Naive B cell (primary cell): ENCODE measurements at regions not wholly inside any gene's neighbourhood (a gene's known extent, or its start where the extent isn't known, plus 50 kb on each side); places are given as distances from the start of the nearest gene placed in this dataset.
"Not testable (repeated sequence)": the region's sequence is repeated elsewhere in the genome, so short reads cannot be mapped to it uniquely, and the experiment has no call there.

Experiments
- ATAC-seq, 2 donors: fragments of 150-1000 bp; cut with Tn5 transposase; 2 replicates each; pipeline ENCODE4 v1.10.0; 2021; ENCODE audit warnings: low read depth in 2 of 2, mild to moderate bottlenecking in 2 of 2, moderate library complexity in 2 of 2
- DNase-seq: peaks from one replicate; pipeline ENCODE4 v3.0.0; 2022
- H3K27ac Mint-ChIP-seq, 6 donors: one replicate each; pipeline ENCODE4 v1.8.0; 2020 to 2022; ENCODE audit warnings: mild to moderate bottlenecking in 6 of 6, mixed read lengths in 6 of 6, moderate library complexity in 5 of 6, inconsistent platforms in 2 of 6
- H3K27me3 Mint-ChIP-seq, 3 donors: one replicate each; pipeline ENCODE4 v1.8.0; 2021 to 2022; ENCODE audit warnings: mixed read lengths in 3 of 3, mild to moderate bottlenecking in 1 of 3
- H3K36me3 Mint-ChIP-seq, 2 donors: one replicate each; pipeline ENCODE4 v1.8.0; 2020 to 2022; ENCODE audit warnings: mixed read lengths in 2 of 2, inconsistent platforms in 1 of 2, mild to moderate bottlenecking in 1 of 2
- H3K4me1 Mint-ChIP-seq, 3 donors: one replicate each; pipeline ENCODE4 v1.8.0; 2020 to 2022; ENCODE audit warnings: mixed read lengths in 3 of 3, inconsistent platforms in 1 of 3, mild to moderate bottlenecking in 1 of 3, moderate library complexity in 1 of 3
- H3K4me3 Mint-ChIP-seq, 8 donors: one replicate each; pipeline ENCODE4 v1.8.0; 2020 to 2022; ENCODE audit warnings: mild to moderate bottlenecking in 8 of 8, mixed read lengths in 8 of 8, moderate library complexity in 8 of 8, inconsistent platforms in 2 of 8
- H3K9me3 Mint-ChIP-seq, 7 donors: one replicate each; pipeline ENCODE4 v1.8.0; 2020 to 2022; ENCODE audit warnings: mixed read lengths in 7 of 7, mild to moderate bottlenecking in 5 of 7, inconsistent platforms in 2 of 7, moderate library complexity in 1 of 7

GRCh38 chr17:70599198-70599597 is 429.9 kb downstream of the KCNJ2 start:
- Mint-ChIP-seq H3K4me1 (no peaks in the 10 kb centered on the region), H3K27me3 (peaks cover 0 to 5% (median 4%) of the 10 kb centered on the region in 3 donors), H3K4me3 (no peak overlapping the region), H3K9me3 (no peaks in the 10 kb centered on the region), H3K27ac (no peak overlapping the region), H3K36me3 (no peaks in the 10 kb centered on the region)
- ATAC-seq, result no peak
- no peak for DNase-seq

- not testable (repeated sequence) for H3K4me3 Mint-ChIP-seq, ATAC-seq, H3K27me3 Mint-ChIP-seq, DNase-seq, H3K4me1 Mint-ChIP-seq, H3K9me3 Mint-ChIP-seq, H3K27ac Mint-ChIP-seq, H3K36me3 Mint-ChIP-seq
These were observed 430.6 kb downstream of the KCNJ2 start for GRCh38 chr17:70599945-70600344.

GRCh38 chr17:70603226-70603625 is 433.9 kb downstream of the KCNJ2 start:
- DNase-seq (no peak), ATAC-seq (no peak)
- Mint-ChIP-seq H3K4me1 (no peaks in the 10 kb centered on the region), H3K4me3 (no peak overlapping the region), H3K27ac (no peak overlapping the region), H3K27me3 (peaks cover 0 to 8% (median 5%) of the 10 kb centered on the region in 3 donors), H3K36me3 (no peaks in the 10 kb centered on the region), H3K9me3 (no peaks in the 10 kb centered on the region)

- no peaks in the 10 kb centered on the region for H3K36me3 Mint-ChIP-seq
These were observed 435.5 kb downstream of the KCNJ2 start for GRCh38 chr17:70604854-70605253.

GRCh38 chr17:70606086-70606485 is 436.8 kb downstream of the KCNJ2 start:
- Mint-ChIP-seq H3K27me3 (peaks cover 0 to 8% (median 5%) of the 10 kb centered on the region in 3 donors), H3K9me3 (no peaks in the 10 kb centered on the region), H3K27ac (no peak overlapping the region), H3K4me3 (no peak overlapping the region), H3K4me1 (no peaks in the 10 kb centered on the region), H3K36me3 (no peaks in the 10 kb centered on the region)
- ATAC-seq (no peak), DNase-seq (no peak)

More at GRCh38 chr17:70604854-70605253, 435.5 kb downstream of the KCNJ2 start:
- no peaks in the 10 kb centered on the region for H3K9me3 Mint-ChIP-seq
- no peak overlapping the region for H3K4me3 Mint-ChIP-seq
- no peaks in the 10 kb centered on the region for H3K4me1 Mint-ChIP-seq
- H3K27ac Mint-ChIP-seq, result no peak overlapping the region
- ATAC-seq (no peak), DNase-seq (no peak)
- peaks cover 0 to 8% (median 5%) of the 10 kb centered on the region in 3 donors for H3K27me3 Mint-ChIP-seq

GRCh38 chr17:70608193-70608592 is 438.9 kb downstream of the KCNJ2 start:
- H3K27me3 Mint-ChIP-seq, result peaks cover 0 to 8% (median 5%) of the 10 kb centered on the region in 3 donors

GRCh38 chr17:70608957-70609356 is 439.6 kb downstream of the KCNJ2 start:
- Mint-ChIP-seq H3K27me3 (peaks cover 0 to 6% (median 2%) of the 10 kb centered on the region in 3 donors), H3K9me3 (no peaks in the 10 kb centered on the region), H3K36me3 (no peaks in the 10 kb centered on the region), H3K27ac (no peak overlapping the region), H3K4me1 (no peaks in the 10 kb centered on the region), H3K4me3 (no peak overlapping the region)
- no peak for ATAC-seq
- DNase-seq, result no peak

More at GRCh38 chr17:70608193-70608592, 438.9 kb downstream of the KCNJ2 start:
- ATAC-seq (no peak), DNase-seq (no peak)
- Mint-ChIP-seq H3K4me3 (no peak overlapping the region), H3K27ac (no peak overlapping the region), H3K36me3 (no peaks in the 10 kb centered on the region), H3K4me1 (no peaks in the 10 kb centered on the region), H3K9me3 (no peaks in the 10 kb centered on the region)

GRCh38 chr17:70609566-70609965 is 440.2 kb downstream of the KCNJ2 start:
- no peaks in the 10 kb centered on the region for H3K36me3 Mint-ChIP-seq
- H3K4me3 Mint-ChIP-seq, result no peak overlapping the region
- no peak for DNase-seq
- no peaks in the 10 kb centered on the region for H3K4me1 Mint-ChIP-seq
- peaks cover 0 to 4% (median 0%) of the 10 kb centered on the region in 3 donors for H3K27me3 Mint-ChIP-seq
- no peak overlapping the region for H3K27ac Mint-ChIP-seq
- ATAC-seq, result no peak
- H3K9me3 Mint-ChIP-seq, result no peaks in the 10 kb centered on the region

- no peaks in the 10 kb centered on the region for H3K4me1 Mint-ChIP-seq
- ATAC-seq (no peak), DNase-seq (no peak)
- peaks cover 0 to 4% (median 0%) of the 10 kb centered on the region in 3 donors for H3K27me3 Mint-ChIP-seq
- H3K36me3 Mint-ChIP-seq, result no peaks in the 10 kb centered on the region
- H3K4me3 Mint-ChIP-seq, result no peak overlapping the region
- no peak overlapping the region for H3K27ac Mint-ChIP-seq
- no peaks in the 10 kb centered on the region for H3K9me3 Mint-ChIP-seq
These were observed 440.8 kb downstream of the KCNJ2 start for GRCh38 chr17:70610161-70610560.

- Mint-ChIP-seq H3K9me3 (no peaks in the 10 kb centered on the region), H3K4me3 (no peak overlapping the region), H3K27me3 (no peaks in the 10 kb centered on the region), H3K36me3 (no peaks in the 10 kb centered on the region), H3K4me1 (no peaks in the 10 kb centered on the region), H3K27ac (no peak overlapping the region)
- DNase-seq (no peak), ATAC-seq (no peak)
These were observed 444.3 kb downstream of the KCNJ2 start for GRCh38 chr17:70613681-70614080.

GRCh38 chr17:70615831-70616230 is 446.5 kb downstream of the KCNJ2 start:
- Mint-ChIP-seq H3K9me3 (no peaks in the 10 kb centered on the region), H3K27me3 (no peaks in the 10 kb centered on the region), H3K4me3 (no peak overlapping the region), H3K27ac (no peak overlapping the region), H3K4me1 (no peaks in the 10 kb centered on the region), H3K36me3 (no peaks in the 10 kb centered on the region)
- DNase-seq (no peak), ATAC-seq (no peak)

- Mint-ChIP-seq H3K27me3 (no peaks in the 10 kb centered on the region), H3K9me3 (peaks cover 0 to 3% (median 0%) of the 10 kb centered on the region in 7 donors), H3K4me1 (peaks cover 5 to 13% (median 8%) of the 10 kb centered on the region in 3 donors), H3K36me3 (no peaks in the 10 kb centered on the region), H3K4me3 (no peak overlapping the region), H3K27ac (no peak overlapping the region)
- ATAC-seq, result no peak
- no peak for DNase-seq
These were observed 449.3 kb downstream of the KCNJ2 start for GRCh38 chr17:70618641-70619040.

- H3K36me3 Mint-ChIP-seq, result no peaks in the 10 kb centered on the region
- peaks cover 0 to 3% (median 0%) of the 10 kb centered on the region in 7 donors for H3K9me3 Mint-ChIP-seq
- H3K4me1 Mint-ChIP-seq, result peaks cover 5 to 13% (median 8%) of the 10 kb centered on the region in 3 donors
- no peak overlapping the region for H3K27ac Mint-ChIP-seq
- DNase-seq, result no peak
- no peak for ATAC-seq
- no peak overlapping the region for H3K4me3 Mint-ChIP-seq
- no peaks in the 10 kb centered on the region for H3K27me3 Mint-ChIP-seq
These were observed 452.2 kb downstream of the KCNJ2 start for GRCh38 chr17:70621566-70621965.

GRCh38 chr17:70622368-70623260 is 453.3 kb downstream of the KCNJ2 start:
- Mint-ChIP-seq H3K4me1 (peaks cover 5 to 13% (median 8%) of the 10 kb centered on the region in 3 donors), H3K27ac (peak overlapping the region in 3 of 6 donors; percentile 35 to 66 (median 56)), H3K27me3 (no peaks in the 10 kb centered on the region), H3K4me3 (peak overlapping the region in 7 of 8 donors; percentile 12 to 58 (median 34)), H3K9me3 (peaks cover 0 to 3% (median 0%) of the 10 kb centered on the region in 7 donors), H3K36me3 (no peaks in the 10 kb centered on the region)
- DNase-seq, result peak; percentile 1
- ATAC-seq, result peak; percentile 43 to 62
